GM12875 (cell line): ENCODE measurements at regions not wholly inside any gene's neighbourhood (a gene's known extent, or its start where the extent isn't known, plus 50 kb on each side); places are given as distances from the start of the nearest gene placed in this dataset.

Experiments used
- H3K4me3 ChIP-seq: one replicate; pipeline ENCODE4 v1.5.1; 2011; ENCODE audit warnings: low read depth, low read length, control low read depth
- CTCF ChIP-seq: IDR thresholded peaks from 2 replicates; pipeline ENCODE4 v1.5.1; 2011; ENCODE audit warnings: low read depth, mild to moderate bottlenecking, control low read depth, inconsistent platforms, low read length, moderate library complexity, borderline replicate concordance; ENCODE audit not compliant: insufficient read depth

- TF ChIP-seq CTCF, result no peak
- no peak overlapping the region for H3K4me3 ChIP-seq
These were observed 78.2 kb downstream of the HRH4 start for GRCh38 chr18:24538414-24539264.

GRCh38 chr18:24539866-24540617 is 79.6 kb downstream of the HRH4 start:
- no peak overlapping the region for H3K4me3 ChIP-seq
- no peak for TF ChIP-seq CTCF

GRCh38 chr18:24540896-24541295 is 80.5 kb downstream of the HRH4 start:
- no peak for TF ChIP-seq CTCF
- no peak overlapping the region for H3K4me3 ChIP-seq

- TF ChIP-seq CTCF, result no peak
- no peak overlapping the region for H3K4me3 ChIP-seq
These were observed 82.8 kb downstream of the HRH4 start for GRCh38 chr18:24543086-24543794.

- H3K4me3 ChIP-seq, result no peak overlapping the region
- 0 out of 2 replicates have a peak, but pooled peaks have one; percentile 2 for TF ChIP-seq CTCF
These were observed 83.5 kb downstream of the HRH4 start for GRCh38 chr18:24543795-24544498.

- TF ChIP-seq CTCF, result no peak
- no peak overlapping the region for H3K4me3 ChIP-seq
These were observed 84.5 kb downstream of the HRH4 start for GRCh38 chr18:24544949-24545348.
